Mesenchymal stem cell (in vitro differentiated cells and primary cell): ENCODE measurements at regions not wholly inside any gene's neighbourhood (a gene's known extent, or its start where the extent isn't known, plus 50 kb on each side); places are given as distances from the start of the nearest gene placed in this dataset.

Experiments used
- DNase-seq: peaks from one replicate; pipeline ENCODE4 v3.0.0-alpha.2; 2013
- H2AFZ ChIP-seq: one replicate; pipeline ENCODE4 v1.6.1; 2013; ENCODE audit warnings: low read depth, mild to moderate bottlenecking, control low read depth, inconsistent platforms, low read length, moderate library complexity
- H2AK5ac ChIP-seq: 2 replicates; pipeline ENCODE4 v1.6.1; 2013; ENCODE audit warnings: low read length, moderate library complexity, mild to moderate bottlenecking, inconsistent platforms; ENCODE audit not compliant: severe bottlenecking
- H2BK120ac ChIP-seq: one replicate; pipeline ENCODE4 v1.6.1; 2013; ENCODE audit warnings: low read depth, mild to moderate bottlenecking, inconsistent platforms, low read length, moderate library complexity
- H2BK12ac ChIP-seq, 2 experiments: one replicate each; pipeline ENCODE4 v1.6.1; 2013; ENCODE audit warnings: inconsistent platforms in 2 of 2, low read length in 2 of 2, mild to moderate bottlenecking in 2 of 2, moderate library complexity in 2 of 2, control low read depth in 1 of 2
- H2BK15ac ChIP-seq: one replicate; pipeline ENCODE4 v1.6.1; 2013; ENCODE audit warnings: mild to moderate bottlenecking, low read depth, inconsistent platforms; ENCODE audit not compliant: poor library complexity, severe bottlenecking
- H2BK5ac ChIP-seq: 2 replicates; pipeline ENCODE4 v1.6.1; 2013; ENCODE audit warnings: low read depth, mild to moderate bottlenecking, low read length, control low read depth, inconsistent platforms; ENCODE audit not compliant: poor library complexity, severe bottlenecking
- H3K14ac ChIP-seq, 2 experiments: one replicate each; pipeline ENCODE4 v1.6.1; 2013; ENCODE audit warnings: inconsistent platforms in 2 of 2, low read length in 2 of 2, control low read depth in 1 of 2, mild to moderate bottlenecking in 1 of 2, moderate library complexity in 1 of 2
- H3K18ac ChIP-seq, 2 experiments: one replicate each; pipeline ENCODE4 v1.6.1; 2013; ENCODE audit warnings: inconsistent platforms in 2 of 2, low read length in 2 of 2, control low read depth in 1 of 2, low read depth in 1 of 2, mild to moderate bottlenecking in 1 of 2
- H3K23ac ChIP-seq, 2 experiments: one replicate each; pipeline ENCODE4 v1.6.1; 2013; ENCODE audit warnings: inconsistent platforms in 2 of 2, low read length in 2 of 2, mild to moderate bottlenecking in 2 of 2, moderate library complexity in 2 of 2, control low read depth in 1 of 2
- H3K27ac ChIP-seq: 2 replicates; pipeline ENCODE4 v1.5.1; 2013; ENCODE audit warnings: mild to moderate bottlenecking, moderate library complexity, low read length, control low read depth, inconsistent platforms; ENCODE audit not compliant: poor library complexity, severe bottlenecking
- H3K27me3 ChIP-seq, 2 experiments: 2 replicates each; pipeline versions ENCODE4 v1.6.1 to v1.7.0; 2013; ENCODE audit warnings: low read length in 2 of 2, mild to moderate bottlenecking in 2 of 2, moderate library complexity in 2 of 2, control low read depth in 1 of 2, inconsistent platforms in 1 of 2; ENCODE audit not compliant: control insufficient read depth in 1 of 2, insufficient read depth in 1 of 2
- H3K36me3 ChIP-seq, 2 experiments: 2 replicates each; pipeline versions ENCODE4 v1.6.1 to v1.7.0; 2013; ENCODE audit warnings: low read length in 2 of 2, control low read depth in 1 of 2, inconsistent platforms in 1 of 2, low read depth in 1 of 2, mild to moderate bottlenecking in 1 of 2; ENCODE audit not compliant: insufficient read depth in 2 of 2, control insufficient read depth in 1 of 2
- H3K4ac ChIP-seq, 2 experiments: one replicate each; pipeline ENCODE4 v1.6.1; 2013; ENCODE audit warnings: inconsistent platforms in 2 of 2, low read length in 2 of 2, mild to moderate bottlenecking in 2 of 2, moderate library complexity in 2 of 2, control low read depth in 1 of 2, low read depth in 1 of 2
- H3K4me1 ChIP-seq: 2 replicates; pipeline ENCODE4 v1.6.1; 2013; ENCODE audit warnings: low read depth, low read length, control low read depth; ENCODE audit not compliant: control insufficient read depth, insufficient read depth
- H3K4me2 ChIP-seq: 2 replicates; pipeline ENCODE4 v1.6.1; 2013; ENCODE audit warnings: low read length, mild to moderate bottlenecking, inconsistent platforms; ENCODE audit not compliant: poor library complexity, severe bottlenecking
- H3K4me3 ChIP-seq, 2 experiments: 2 replicates each; pipeline versions ENCODE4 v1.5.1 to v1.7.0; 2013; ENCODE audit warnings: low read length in 2 of 2, mild to moderate bottlenecking in 2 of 2, control low read depth in 1 of 2, low read depth in 1 of 2; ENCODE audit not compliant: insufficient read depth in 1 of 2
- H3K79me1 ChIP-seq: replicated peaks from 2 replicates; pipeline ENCODE4 v1.6.1; 2013; ENCODE audit warnings: mild to moderate bottlenecking, control low read depth, low read length, inconsistent platforms; ENCODE audit not compliant: poor library complexity, severe bottlenecking
- H3K9ac ChIP-seq: 2 replicates; pipeline ENCODE4 v1.7.0; 2013; ENCODE audit warnings: mild to moderate bottlenecking, low read length, moderate library complexity
- H3K9me3 ChIP-seq: 2 replicates; pipeline ENCODE4 v1.7.0; 2013; ENCODE audit warnings: mild to moderate bottlenecking, low read length; ENCODE audit not compliant: control insufficient read depth
- H4K8ac ChIP-seq: one replicate; pipeline ENCODE4 v1.6.1; 2013; ENCODE audit warnings: inconsistent platforms, mild to moderate bottlenecking, low read length, moderate library complexity
- H4K91ac ChIP-seq: one replicate; pipeline ENCODE4 v1.6.1; 2013; ENCODE audit warnings: mild to moderate bottlenecking, low read length, inconsistent platforms
- WGBS: methylation state at CpG from one replicate; pipeline ENCODE4 v1.1.7; 2013; ENCODE audit warnings: mixed read lengths; 5-methylcytosine and 5-hydroxymethylcytosine counted together

DNA sequence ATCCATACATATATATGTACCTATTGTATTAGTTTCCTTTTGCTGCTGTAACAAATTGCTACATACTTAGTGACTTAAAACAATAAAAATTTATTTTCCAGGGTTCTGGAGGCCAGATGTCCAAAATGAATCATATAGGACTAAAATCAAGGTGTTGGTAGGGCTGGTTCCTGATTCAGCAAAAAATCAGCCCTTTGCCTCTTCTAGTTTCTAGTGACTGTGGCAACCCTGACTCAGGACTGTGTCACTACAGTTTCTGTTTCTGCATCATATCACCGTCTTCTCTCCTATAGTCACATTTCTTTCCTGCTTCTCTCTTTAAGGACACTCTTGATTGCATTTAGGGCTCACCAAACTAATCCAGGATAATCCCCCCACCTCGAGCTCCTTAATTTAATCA, 386.3 kb upstream of the TBX3 start:
- H3K27me3 ChIP-seq = no peaks in the 10 kb centered on the region
- H2AFZ ChIP-seq = no peak overlapping the region
- no peak overlapping the region for H2BK5ac ChIP-seq
- no peak overlapping the region for H2BK12ac ChIP-seq
- no peak overlapping the region for H3K9ac ChIP-seq
- no peak overlapping the region for H3K4me3 ChIP-seq
- no peak overlapping the region for H2AK5ac ChIP-seq
- no peak for DNase-seq
- no peak overlapping the region for H4K91ac ChIP-seq
- H3K9me3 ChIP-seq = no peaks in the 10 kb centered on the region
- no peak overlapping the region for H3K14ac ChIP-seq
- no peak overlapping the region for H3K18ac ChIP-seq
- no peak overlapping the region for H3K23ac ChIP-seq
- H3K79me1 ChIP-seq = no peaks in the 10 kb centered on the region
- H3K4ac ChIP-seq = no peak overlapping the region
- WGBS = 65% methylated on average over 2 of the region's 2 CpGs
- no peak overlapping the region for H3K4me2 ChIP-seq
- H4K8ac ChIP-seq = no peak overlapping the region
- H2BK15ac ChIP-seq = no peak overlapping the region
- no peaks in the 10 kb centered on the region for H3K36me3 ChIP-seq
- no peak overlapping the region for H2BK120ac ChIP-seq
- H3K27ac ChIP-seq = no peak overlapping the region
- H3K4me1 ChIP-seq = no peaks in the 10 kb centered on the region

DNA sequence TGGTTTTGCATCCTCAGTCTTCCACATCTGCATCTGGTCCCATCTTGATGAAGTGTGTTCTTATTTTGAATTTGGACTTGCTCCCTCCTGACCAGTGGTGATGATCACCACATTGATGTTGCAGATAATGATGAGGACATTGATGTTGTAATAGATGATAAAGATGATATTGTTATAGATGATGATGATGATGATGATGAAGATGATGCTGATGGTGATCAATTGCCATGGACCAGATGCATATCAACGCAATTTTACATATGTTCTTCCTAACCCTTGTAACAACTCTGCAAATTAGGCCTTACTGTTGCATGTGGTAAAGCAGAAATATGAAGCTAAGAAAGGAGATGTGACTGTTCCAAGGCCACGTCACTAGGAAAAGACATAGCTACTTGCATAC, 380.3 kb upstream of the TBX3 start:
- WGBS = no CpG with 5 or more reads among the region's 2 CpGs
- Histone ChIP-seq H2BK12ac (no peak overlapping the region), H3K79me1 (no peaks in the 10 kb centered on the region), H2BK120ac (no peak overlapping the region), H3K18ac (no peak overlapping the region), H2BK5ac (no peak overlapping the region), H3K4ac (no peak overlapping the region), H3K27ac (no peak overlapping the region), H3K23ac (no peak overlapping the region), H2AK5ac (no peak overlapping the region), H3K9ac (no peak overlapping the region), H3K14ac (no peak overlapping the region), H4K91ac (no peak overlapping the region), H2AFZ (no peak overlapping the region), H3K4me1 (no peaks in the 10 kb centered on the region), H3K4me2 (no peak overlapping the region), H3K27me3 (no peaks in the 10 kb centered on the region), H3K36me3 (no peaks in the 10 kb centered on the region), H4K8ac (no peak overlapping the region), H2BK15ac (no peak overlapping the region), H3K9me3 (no peaks in the 10 kb centered on the region), H3K4me3 (no peak overlapping the region)
- DNase-seq = no peak

DNA sequence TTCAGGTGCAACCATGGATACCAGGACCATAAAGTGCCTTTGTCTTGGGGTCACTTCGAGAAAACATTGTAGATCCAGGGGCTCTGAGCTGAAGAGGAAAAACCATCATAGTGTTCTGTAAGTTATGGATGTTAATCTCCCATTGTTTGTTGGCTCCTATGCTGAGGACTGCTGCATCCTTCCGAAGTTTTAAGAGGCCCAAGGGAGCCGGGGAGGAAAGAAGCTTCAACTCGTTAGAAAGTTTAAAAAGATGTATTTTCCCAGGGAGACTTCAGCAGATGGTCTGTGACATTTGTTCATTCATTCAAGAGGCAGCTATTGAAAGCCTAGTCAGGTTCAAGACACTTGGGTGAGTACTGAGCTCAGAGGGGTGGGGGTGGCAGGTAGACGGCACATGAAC, 378.8 kb upstream of the TBX3 start:
- no peak overlapping the region for H3K23ac ChIP-seq
- no peak for DNase-seq
- H3K36me3 ChIP-seq = no peaks in the 10 kb centered on the region
- whole genome bisulfite sequencing = 71% methylated on average over 5 of the region's 5 CpGs
- H4K8ac ChIP-seq = no peak overlapping the region
- H4K91ac ChIP-seq = no peak overlapping the region
- H2BK5ac ChIP-seq = no peak overlapping the region
- no peaks in the 10 kb centered on the region for H3K27me3 ChIP-seq
- H3K4me3 ChIP-seq = no peak overlapping the region
- no peak overlapping the region for H2BK12ac ChIP-seq
- no peaks in the 10 kb centered on the region for H3K9me3 ChIP-seq
- H3K9ac ChIP-seq = no peak overlapping the region
- no peaks in the 10 kb centered on the region for H3K4me1 ChIP-seq
- H2AK5ac ChIP-seq = no peak overlapping the region
- H2BK120ac ChIP-seq = no peak overlapping the region
- H3K79me1 ChIP-seq = no peaks in the 10 kb centered on the region
- H3K18ac ChIP-seq = no peak overlapping the region
- H2AFZ ChIP-seq = no peak overlapping the region
- H2BK15ac ChIP-seq = no peak overlapping the region
- no peak overlapping the region for H3K4ac ChIP-seq
- no peak overlapping the region for H3K4me2 ChIP-seq
- no peak overlapping the region for H3K27ac ChIP-seq
- H3K14ac ChIP-seq = no peak overlapping the region

DNA sequence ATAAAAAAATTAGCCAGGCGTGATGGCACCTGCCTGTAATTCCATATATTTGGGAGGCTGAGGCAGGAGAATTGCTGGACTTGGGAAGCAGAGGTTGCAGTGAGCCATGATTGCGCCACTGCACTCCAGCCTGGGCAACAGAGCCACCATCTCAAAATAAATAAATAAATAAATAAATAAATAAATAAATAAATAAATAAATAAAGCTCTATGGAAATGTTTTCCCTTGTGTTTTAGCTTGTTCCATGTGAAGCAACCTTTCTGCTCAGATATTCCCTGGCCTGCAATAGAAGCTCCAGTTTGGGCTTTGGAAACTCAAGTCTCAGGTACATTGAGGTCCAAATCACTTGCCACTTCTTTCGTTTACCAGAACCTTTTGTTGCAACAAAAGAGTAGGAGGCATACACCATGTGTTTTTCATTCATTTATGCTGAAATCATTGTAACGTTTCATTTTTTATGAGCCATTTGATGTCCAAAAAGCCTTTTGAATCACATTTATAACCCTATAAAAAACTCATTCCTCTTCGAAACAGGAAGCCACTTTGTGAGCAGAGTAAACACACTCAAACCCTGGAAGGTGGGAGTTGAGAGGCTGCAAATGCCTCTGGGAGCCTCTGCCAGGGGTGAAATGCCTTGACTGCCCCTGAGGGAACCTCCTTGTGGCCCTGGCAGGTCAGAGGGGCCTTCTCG, 376.6 kb upstream of the TBX3 start:
- H3K79me1 ChIP-seq = no peaks in the 10 kb centered on the region

More for the DNA sequence above, 376.6 kb upstream of the TBX3 start:
- Histone ChIP-seq H2BK15ac (no peak overlapping the region), H3K4me1 (no peaks in the 10 kb centered on the region), H2AFZ (no peak overlapping the region), H3K14ac (no peak overlapping the region), H2AK5ac (no peak overlapping the region), H2BK5ac (no peak overlapping the region), H3K27me3 (no peaks in the 10 kb centered on the region), H3K23ac (no peak overlapping the region), H3K4ac (no peak overlapping the region), H3K4me3 (no peak overlapping the region), H4K8ac (no peak overlapping the region), H3K27ac (no peak overlapping the region), H3K4me2 (no peak overlapping the region), H3K36me3 (no peaks in the 10 kb centered on the region), H2BK12ac (no peak overlapping the region), H3K18ac (no peak overlapping the region), H4K91ac (no peak overlapping the region), H2BK120ac (no peak overlapping the region), H3K9me3 (no peaks in the 10 kb centered on the region), H3K9ac (no peak overlapping the region)
- DNase-seq = no peak
- WGBS = 53% methylated on average over 4 of the region's 6 CpGs
